ENCODE measurements at regions not wholly inside any gene's neighbourhood (a gene's known extent, or its start where the extent isn't known, plus 50 kb on each side); places are given as distances from the start of the nearest gene placed in this dataset.

- no peaks in the 10 kb centered on the region for H3K36me3 ChIP-seq (ENCODE audit: insufficient read depth, low read length)
- no peak for TF ChIP-seq CTCF (IDR thresholded peaks at IDR 0.05)
- no peak overlapping the region for H3K4me3 Mint-ChIP-seq
- no peaks in the 10 kb centered on the region for H3K9me3 ChIP-seq (ENCODE audit: control insufficient read depth in 1 of 2, insufficient read depth in 1 of 2, low read length in 2 of 2)
- intact Hi-C loops (cut with DNase I, micrococcal nuclease), result no loop called here
- H3K27me3 Mint-ChIP-seq, result no peaks in the 10 kb centered on the region
- CTCF ChIA-PET, result interaction anchor here (1.0 kb wide), 1 partner anchor 12 kb away, joined by 3 read pairs; no protein-coding TSS in a partner anchor
- H3K4me1 Mint-ChIP-seq (ENCODE audit: low read depth), result no peaks in the 10 kb centered on the region
- H3K27ac Mint-ChIP-seq, result no peak overlapping the region
- H3K4me3 ChIP-seq (ENCODE audit: low read length), result no peak overlapping the region
- DNase-seq (no peak), ATAC-seq (ENCODE audit: poor library complexity) (no peak)
- no peaks in the 10 kb centered on the region for H3K36me3 Mint-ChIP-seq (ENCODE audit: low read depth)
- H3K4me1 ChIP-seq (ENCODE audit: insufficient read depth, low read length), result no peaks in the 10 kb centered on the region
- H3K9me3 Mint-ChIP-seq, result peaks cover 2% of the 10 kb centered on the region
- H3K27ac ChIP-seq (ENCODE audit: low read depth in 1 of 2, low read length in 2 of 2), result no peak overlapping the region
- no peaks in the 10 kb centered on the region for H3K27me3 ChIP-seq (ENCODE audit: control insufficient read depth in 1 of 2, insufficient read depth in 2 of 2, low read length in 2 of 2)
- POLR2A ChIA-PET, result no interaction called here
These were observed 372.3 kb downstream of the TTLL7 start for GRCh38 chr1:83626603-83627002.

GRCh38 chr1:83625646-83626045 is 373.3 kb downstream of the TTLL7 start:
- no peaks in the 10 kb centered on the region for H3K36me3 Mint-ChIP-seq (ENCODE audit: low read depth)
- ATAC-seq (ENCODE audit: poor library complexity) (no peak), DNase-seq (no peak)
- no peak overlapping the region for H3K27ac Mint-ChIP-seq
- H3K4me3 ChIP-seq (ENCODE audit: low read length), result no peak overlapping the region
- no peak overlapping the region for H3K27ac ChIP-seq (ENCODE audit: low read depth in 1 of 2, low read length in 2 of 2)
- no peaks in the 10 kb centered on the region for H3K9me3 ChIP-seq (ENCODE audit: control insufficient read depth in 1 of 2, insufficient read depth in 1 of 2, low read length in 2 of 2)
- no peaks in the 10 kb centered on the region for H3K4me1 Mint-ChIP-seq (ENCODE audit: low read depth)
- H3K27me3 Mint-ChIP-seq, result no peaks in the 10 kb centered on the region
- intact Hi-C loops (cut with DNase I, micrococcal nuclease), result no loop called here
- peaks cover 2% of the 10 kb centered on the region for H3K9me3 Mint-ChIP-seq
- H3K27me3 ChIP-seq (ENCODE audit: control insufficient read depth in 1 of 2, insufficient read depth in 2 of 2, low read length in 2 of 2), result no peaks in the 10 kb centered on the region
- CTCF ChIA-PET, result no interaction called here
- no peaks in the 10 kb centered on the region for H3K4me1 ChIP-seq (ENCODE audit: insufficient read depth, low read length)
- no peak overlapping the region for H3K4me3 Mint-ChIP-seq
- TF ChIP-seq CTCF (IDR thresholded peaks at IDR 0.05), result no peak
- POLR2A ChIA-PET, result no interaction called here
- H3K36me3 ChIP-seq (ENCODE audit: insufficient read depth, low read length), result no peaks in the 10 kb centered on the region

GRCh38 chr1:83620016-83620415 is 378.9 kb downstream of the TTLL7 start:
- H3K9me3 ChIP-seq (ENCODE audit: control insufficient read depth in 1 of 2, insufficient read depth in 1 of 2, low read length in 2 of 2), result no peaks in the 10 kb centered on the region
- intact Hi-C loops (cut with DNase I, micrococcal nuclease), result no loop called here
- no peak for ATAC-seq (ENCODE audit: poor library complexity)
- no peak for DNase-seq
- ChIA-PET POLR2A (no interaction called here), CTCF (no interaction called here)
- Mint-ChIP-seq H3K36me3 (ENCODE audit: low read depth) (no peaks in the 10 kb centered on the region), H3K4me3 (no peak overlapping the region), H3K4me1 (ENCODE audit: low read depth) (no peaks in the 10 kb centered on the region), H3K27me3 (no peaks in the 10 kb centered on the region), H3K9me3 (no peaks in the 10 kb centered on the region), H3K27ac (no peak overlapping the region)
- no peak overlapping the region for H3K27ac ChIP-seq (ENCODE audit: low read depth in 1 of 2, low read length in 2 of 2)
- no peaks in the 10 kb centered on the region for H3K4me1 ChIP-seq (ENCODE audit: insufficient read depth, low read length)
- no peaks in the 10 kb centered on the region for H3K36me3 ChIP-seq (ENCODE audit: insufficient read depth, low read length)
- TF ChIP-seq CTCF (IDR thresholded peaks at IDR 0.05), result no peak
- no peaks in the 10 kb centered on the region for H3K27me3 ChIP-seq (ENCODE audit: control insufficient read depth in 1 of 2, insufficient read depth in 2 of 2, low read length in 2 of 2)
- H3K4me3 ChIP-seq (ENCODE audit: low read length), result no peak overlapping the region
